ENCODE measurements at regions not wholly inside any gene's neighbourhood (a gene's known extent, or its start where the extent isn't known, plus 50 kb on each side); places are given as distances from the start of the nearest gene placed in this dataset.

DNA sequence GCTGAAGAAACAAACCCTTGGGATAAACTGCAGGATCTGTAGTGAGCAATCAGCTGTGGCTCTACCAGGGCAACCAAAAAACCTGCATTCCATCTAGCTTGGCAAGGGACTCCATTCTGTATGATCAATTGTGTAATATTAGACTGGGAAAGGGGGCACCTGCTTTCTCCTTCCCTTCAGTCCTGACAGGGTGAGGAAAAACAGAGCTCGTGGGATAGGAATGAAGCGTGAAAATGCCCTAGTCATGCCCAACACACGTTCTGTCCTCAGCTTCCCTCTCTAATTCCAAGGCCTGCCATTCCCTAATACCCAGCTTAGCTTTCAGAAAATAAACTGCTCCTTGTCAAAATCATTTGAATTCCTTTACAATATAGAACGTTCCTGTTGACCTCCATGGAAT, 442.3 kb downstream of the PLPP3 start:
- ChIA-PET POLR2A (interaction anchor here (0.6 kb wide), 1 partner anchor 485 kb away, joined by 3 read pairs; no protein-coding TSS in a partner anchor), CTCF (ENCODE audit: low intra/inter-chr PET ratio, low total read pairs) (no interaction called here)
- Histone ChIP-seq H3K36me3 (replicated peaks in 1 of 2; ENCODE audit: control insufficient read depth in 1 of 2, insufficient read depth in 2 of 2, low read length in 2 of 2) (no peaks in the 10 kb centered on the region), H3K79me2 (ENCODE audit: insufficient read depth, low read length) (no peaks in the 10 kb centered on the region), H4K20me1 (ENCODE audit: insufficient read depth, low read length) (no peaks in the 10 kb centered on the region), H3K27me3 (ENCODE audit: control insufficient read depth in 1 of 2, insufficient read depth in 2 of 2, low read length in 2 of 2) (0 out of 5 replicates have a peak, but pooled peaks cover 0 to 4% of the 10 kb centered on the region in 2 experiments), H3K9me3 (ENCODE audit: low read length) (no peaks in the 10 kb centered on the region), H3K4me3 (replicated peaks in 1 of 3; ENCODE audit: insufficient read depth in 1 of 3, low read depth in 2 of 3, low read length in 3 of 3) (no peak overlapping the region), H2AFZ (ENCODE audit: low read length) (no peak overlapping the region), H3K4me2 (ENCODE audit: low read depth, low read length) (no peak overlapping the region), H3K9ac (ENCODE audit: insufficient read depth, low read depth, low read length) (no peak overlapping the region), H3K27ac (ENCODE audit: extremely low read length, insufficient read depth, low read length) (no peak overlapping the region), H3K4me1 (ENCODE audit: insufficient read depth, low read length) (no peaks in the 10 kb centered on the region)
- TF ChIP-seq, protein P1, sequence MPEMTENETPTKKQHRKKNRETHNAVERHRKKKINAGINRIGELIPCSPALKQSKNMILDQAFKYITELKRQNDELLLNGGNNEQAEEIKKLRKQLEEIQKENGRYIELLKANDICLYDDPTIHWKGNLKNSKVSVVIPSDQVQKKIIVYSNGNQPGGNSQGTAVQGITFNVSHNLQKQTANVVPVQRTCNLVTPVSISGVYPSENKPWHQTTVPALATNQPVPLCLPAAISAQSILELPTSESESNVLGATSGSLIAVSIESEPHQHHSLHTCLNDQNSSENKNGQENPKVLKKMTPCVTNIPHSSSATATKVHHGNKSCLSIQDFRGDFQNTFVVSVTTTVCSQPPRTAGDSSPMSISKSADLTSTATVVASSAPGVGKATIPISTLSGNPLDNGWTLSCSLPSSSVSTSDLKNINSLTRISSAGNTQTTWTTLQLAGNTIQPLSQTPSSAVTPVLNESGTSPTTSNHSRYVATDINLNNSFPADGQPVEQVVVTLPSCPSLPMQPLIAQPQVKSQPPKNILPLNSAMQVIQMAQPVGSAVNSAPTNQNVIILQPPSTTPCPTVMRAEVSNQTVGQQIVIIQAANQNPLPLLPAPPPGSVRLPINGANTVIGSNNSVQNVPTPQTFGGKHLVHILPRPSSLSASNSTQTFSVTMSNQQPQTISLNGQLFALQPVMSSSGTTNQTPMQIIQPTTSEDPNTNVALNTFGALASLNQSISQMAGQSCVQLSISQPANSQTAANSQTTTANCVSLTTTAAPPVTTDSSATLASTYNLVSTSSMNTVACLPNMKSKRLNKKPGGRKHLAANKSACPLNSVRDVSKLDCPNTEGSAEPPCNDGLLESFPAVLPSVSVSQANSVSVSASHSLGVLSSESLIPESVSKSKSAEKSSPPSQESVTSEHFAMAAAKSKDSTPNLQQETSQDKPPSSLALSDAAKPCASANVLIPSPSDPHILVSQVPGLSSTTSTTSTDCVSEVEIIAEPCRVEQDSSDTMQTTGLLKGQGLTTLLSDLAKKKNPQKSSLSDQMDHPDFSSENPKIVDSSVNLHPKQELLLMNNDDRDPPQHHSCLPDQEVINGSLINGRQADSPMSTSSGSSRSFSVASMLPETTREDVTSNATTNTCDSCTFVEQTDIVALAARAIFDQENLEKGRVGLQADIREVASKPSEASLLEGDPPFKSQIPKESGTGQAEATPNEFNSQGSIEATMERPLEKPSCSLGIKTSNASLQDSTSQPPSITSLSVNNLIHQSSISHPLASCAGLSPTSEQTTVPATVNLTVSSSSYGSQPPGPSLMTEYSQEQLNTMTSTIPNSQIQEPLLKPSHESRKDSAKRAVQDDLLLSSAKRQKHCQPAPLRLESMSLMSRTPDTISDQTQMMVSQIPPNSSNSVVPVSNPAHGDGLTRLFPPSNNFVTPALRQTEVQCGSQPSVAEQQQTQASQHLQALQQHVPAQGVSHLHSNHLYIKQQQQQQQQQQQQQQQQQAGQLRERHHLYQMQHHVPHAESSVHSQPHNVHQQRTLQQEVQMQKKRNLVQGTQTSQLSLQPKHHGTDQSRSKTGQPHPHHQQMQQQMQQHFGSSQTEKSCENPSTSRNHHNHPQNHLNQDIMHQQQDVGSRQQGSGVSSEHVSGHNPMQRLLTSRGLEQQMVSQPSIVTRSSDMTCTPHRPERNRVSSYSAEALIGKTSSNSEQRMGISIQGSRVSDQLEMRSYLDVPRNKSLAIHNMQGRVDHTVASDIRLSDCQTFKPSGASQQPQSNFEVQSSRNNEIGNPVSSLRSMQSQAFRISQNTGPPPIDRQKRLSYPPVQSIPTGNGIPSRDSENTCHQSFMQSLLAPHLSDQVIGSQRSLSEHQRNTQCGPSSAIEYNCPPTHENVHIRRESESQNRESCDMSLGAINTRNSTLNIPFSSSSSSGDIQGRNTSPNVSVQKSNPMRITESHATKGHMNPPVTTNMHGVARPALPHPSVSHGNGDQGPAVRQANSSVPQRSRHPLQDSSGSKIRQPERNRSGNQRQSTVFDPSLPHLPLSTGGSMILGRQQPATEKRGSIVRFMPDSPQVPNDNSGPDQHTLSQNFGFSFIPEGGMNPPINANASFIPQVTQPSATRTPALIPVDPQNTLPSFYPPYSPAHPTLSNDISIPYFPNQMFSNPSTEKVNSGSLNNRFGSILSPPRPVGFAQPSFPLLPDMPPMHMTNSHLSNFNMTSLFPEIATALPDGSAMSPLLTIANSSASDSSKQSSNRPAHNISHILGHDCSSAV (CRISPR knock-in tag; IDR thresholded peaks at IDR 0.05; ENCODE audit: borderline replicate concordance), result no peak
- TF ChIP-seq NCOA1 (CRISPR knock-in tag; IDR thresholded peaks at IDR 0.05), result no peak
- TF ChIP-seq ZKSCAN5 (CRISPR knock-in tag; IDR thresholded peaks at IDR 0.05), result no peak
- TF ChIP-seq EED (CRISPR knock-in tag; IDR thresholded peaks at IDR 0.05), result no peak
- no peak for TF ChIP-seq WIZ (CRISPR knock-in tag; IDR thresholded peaks at IDR 0.05)
- no peak for TF ChIP-seq ZNF441 (CRISPR knock-in tag; IDR thresholded peaks at IDR 0.05; ENCODE audit: borderline replicate concordance)
- no peak for TF ChIP-seq TGIF2 (CRISPR knock-in tag; IDR thresholded peaks at IDR 0.05)
- TF ChIP-seq SMARCC2 (IDR thresholded peaks at IDR 0.05), result no peak
- no TSS peak for BruUV-seq (replicated peaks)
- WGBS (ENCODE audit: low lambda C conversion rate), result 7% methylated on average over 4 of the region's 4 CpGs
- ATAC-seq (no peak), FAIRE-seq (no peak), DNase-seq (ENCODE audit: low spot score) (no peak)
- intact Hi-C loops (cut with micrococcal nuclease; ENCODE audit: unreplicated experiment), result no loop called here
- in situ Hi-C loops (cut with HindIII; ENCODE audit: extremely low pct_ligation_motif_present, low pct_unique_long_range_greater_than_20kb), result no loop called here
